ENCODE measurements at regions not wholly inside any gene's neighbourhood (a gene's known extent, or its start where the extent isn't known, plus 50 kb on each side); places are given as distances from the start of the nearest gene placed in this dataset.

DNA sequence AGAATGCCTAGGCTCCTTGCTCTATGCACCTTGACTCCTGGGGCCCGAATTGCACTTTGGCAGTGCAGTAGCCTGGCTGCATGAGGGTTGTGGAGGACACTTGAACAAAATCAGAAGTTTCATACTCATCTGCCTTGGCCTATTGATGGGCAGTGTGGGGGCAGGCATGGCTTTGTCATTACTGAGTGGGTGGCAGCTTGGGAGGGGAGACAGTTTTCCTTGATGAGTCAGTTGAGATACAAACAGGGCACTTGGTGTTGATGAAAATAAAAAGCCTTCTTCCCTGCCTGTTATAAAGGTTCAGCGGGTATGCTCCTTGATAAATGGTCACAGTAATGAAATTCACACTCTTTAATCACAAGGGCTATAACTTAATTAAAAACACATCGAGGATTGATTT lies 126.8 kb upstream of the MAMLD1 start:
- Histone ChIP-seq H3K4me2 (ENCODE audit: low read depth, low read length) (no peak overlapping the region), H4K20me1 (ENCODE audit: insufficient read depth, low read length) (no peaks in the 10 kb centered on the region), H3K9me3 (replicated peaks; ENCODE audit: insufficient read depth, low read length) (no peaks in the 10 kb centered on the region), H3K27ac (ENCODE audit: low read length) (no peak overlapping the region), H3K9me2 (replicated peaks; ENCODE audit: insufficient read depth, low read length) (no peaks in the 10 kb centered on the region), H3K9ac (ENCODE audit: low read length) (no peak overlapping the region), H3K4me3 (ENCODE audit: low read length) (no peak overlapping the region), H2AFZ (ENCODE audit: low read length) (no peak overlapping the region), H3K79me2 (ENCODE audit: low read length) (no peaks in the 10 kb centered on the region), H3F3A (ENCODE audit: insufficient read depth, low read length) (no peaks in the 10 kb centered on the region), H3K4me1 (ENCODE audit: low read length) (no peaks in the 10 kb centered on the region), H3K36me3 (replicated peaks; ENCODE audit: insufficient read depth, low read length) (no peaks in the 10 kb centered on the region), H3K27me3 (replicated peaks; ENCODE audit: insufficient read depth, low read length) (no peaks in the 10 kb centered on the region)
- no peak for TF ChIP-seq EZH2phosphoT487 (IDR thresholded peaks at IDR 0.05; ENCODE audit: low read length)
- no peak for TF ChIP-seq EZH2 (optimal IDR thresholded peaks at IDR 0.05; ENCODE audit: low read depth, low read length)
- TF ChIP-seq, protein P1, sequence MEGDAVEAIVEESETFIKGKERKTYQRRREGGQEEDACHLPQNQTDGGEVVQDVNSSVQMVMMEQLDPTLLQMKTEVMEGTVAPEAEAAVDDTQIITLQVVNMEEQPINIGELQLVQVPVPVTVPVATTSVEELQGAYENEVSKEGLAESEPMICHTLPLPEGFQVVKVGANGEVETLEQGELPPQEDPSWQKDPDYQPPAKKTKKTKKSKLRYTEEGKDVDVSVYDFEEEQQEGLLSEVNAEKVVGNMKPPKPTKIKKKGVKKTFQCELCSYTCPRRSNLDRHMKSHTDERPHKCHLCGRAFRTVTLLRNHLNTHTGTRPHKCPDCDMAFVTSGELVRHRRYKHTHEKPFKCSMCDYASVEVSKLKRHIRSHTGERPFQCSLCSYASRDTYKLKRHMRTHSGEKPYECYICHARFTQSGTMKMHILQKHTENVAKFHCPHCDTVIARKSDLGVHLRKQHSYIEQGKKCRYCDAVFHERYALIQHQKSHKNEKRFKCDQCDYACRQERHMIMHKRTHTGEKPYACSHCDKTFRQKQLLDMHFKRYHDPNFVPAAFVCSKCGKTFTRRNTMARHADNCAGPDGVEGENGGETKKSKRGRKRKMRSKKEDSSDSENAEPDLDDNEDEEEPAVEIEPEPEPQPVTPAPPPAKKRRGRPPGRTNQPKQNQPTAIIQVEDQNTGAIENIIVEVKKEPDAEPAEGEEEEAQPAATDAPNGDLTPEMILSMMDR (IDR thresholded peaks at IDR 0.05; ENCODE audit: low read length), result no peak
- DNase-seq, result no peak

DNA sequence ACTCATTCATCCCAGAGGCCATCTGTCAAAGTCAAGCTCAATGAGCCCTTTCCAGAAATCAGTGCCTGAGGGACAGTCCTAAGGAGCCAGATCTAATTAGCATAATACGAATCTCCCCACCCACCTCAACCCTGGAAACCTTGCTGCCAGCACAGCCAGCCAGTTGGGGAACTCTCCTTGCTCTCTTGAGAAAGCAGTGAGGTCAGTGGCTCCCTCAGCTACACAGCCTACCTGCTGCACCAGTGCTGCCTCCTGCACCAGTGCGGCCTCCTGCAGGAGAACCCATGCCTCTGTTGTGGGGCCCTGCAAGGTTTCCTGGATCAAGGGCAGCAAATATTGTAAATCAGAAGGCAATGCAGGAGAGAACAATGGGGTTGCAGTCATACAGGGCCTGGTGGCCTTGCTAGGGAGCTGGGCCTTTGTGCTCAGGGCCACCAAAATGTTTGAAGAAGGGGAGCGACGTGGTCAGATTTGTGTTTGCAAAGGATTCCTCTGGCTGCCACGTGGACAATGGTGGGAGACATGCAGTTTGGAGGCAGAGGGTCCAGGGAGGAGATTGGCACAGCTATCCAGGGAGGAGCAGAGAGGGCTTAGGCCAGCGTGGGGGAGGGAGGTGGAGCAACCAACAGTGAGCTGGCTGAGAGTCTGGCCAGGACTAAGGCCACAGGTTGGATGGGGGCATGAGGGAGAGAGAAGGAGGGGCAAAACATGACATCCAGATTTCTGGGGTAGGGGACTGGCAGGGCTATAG lies 124.3 kb upstream of the MAMLD1 start:
- Histone ChIP-seq H3K9ac (ENCODE audit: low read length) (no peak overlapping the region), H3K4me3 (ENCODE audit: low read length) (no peak overlapping the region), H4K20me1 (ENCODE audit: insufficient read depth, low read length) (no peaks in the 10 kb centered on the region), H3K27ac (ENCODE audit: low read length) (no peak overlapping the region), H3K9me2 (replicated peaks; ENCODE audit: insufficient read depth, low read length) (no peaks in the 10 kb centered on the region), H3K9me3 (replicated peaks; ENCODE audit: insufficient read depth, low read length) (no peaks in the 10 kb centered on the region), H3K4me2 (ENCODE audit: low read depth, low read length) (no peak overlapping the region), H2AFZ (ENCODE audit: low read length) (no peak overlapping the region), H3K36me3 (replicated peaks; ENCODE audit: insufficient read depth, low read length) (no peaks in the 10 kb centered on the region), H3K79me2 (ENCODE audit: low read length) (no peaks in the 10 kb centered on the region), H3K27me3 (replicated peaks; ENCODE audit: insufficient read depth, low read length) (no peaks in the 10 kb centered on the region), H3K4me1 (ENCODE audit: low read length) (no peaks in the 10 kb centered on the region), H3F3A (ENCODE audit: insufficient read depth, low read length) (no peaks in the 10 kb centered on the region)
- TF ChIP-seq EZH2 (optimal IDR thresholded peaks at IDR 0.05; ENCODE audit: low read depth, low read length) (no peak), EZH2phosphoT487 (IDR thresholded peaks at IDR 0.05; ENCODE audit: low read length) (no peak)
- TF ChIP-seq, protein P1 (IDR thresholded peaks at IDR 0.05; ENCODE audit: low read length), result no peak
- DNase-seq, result no peak

DNA sequence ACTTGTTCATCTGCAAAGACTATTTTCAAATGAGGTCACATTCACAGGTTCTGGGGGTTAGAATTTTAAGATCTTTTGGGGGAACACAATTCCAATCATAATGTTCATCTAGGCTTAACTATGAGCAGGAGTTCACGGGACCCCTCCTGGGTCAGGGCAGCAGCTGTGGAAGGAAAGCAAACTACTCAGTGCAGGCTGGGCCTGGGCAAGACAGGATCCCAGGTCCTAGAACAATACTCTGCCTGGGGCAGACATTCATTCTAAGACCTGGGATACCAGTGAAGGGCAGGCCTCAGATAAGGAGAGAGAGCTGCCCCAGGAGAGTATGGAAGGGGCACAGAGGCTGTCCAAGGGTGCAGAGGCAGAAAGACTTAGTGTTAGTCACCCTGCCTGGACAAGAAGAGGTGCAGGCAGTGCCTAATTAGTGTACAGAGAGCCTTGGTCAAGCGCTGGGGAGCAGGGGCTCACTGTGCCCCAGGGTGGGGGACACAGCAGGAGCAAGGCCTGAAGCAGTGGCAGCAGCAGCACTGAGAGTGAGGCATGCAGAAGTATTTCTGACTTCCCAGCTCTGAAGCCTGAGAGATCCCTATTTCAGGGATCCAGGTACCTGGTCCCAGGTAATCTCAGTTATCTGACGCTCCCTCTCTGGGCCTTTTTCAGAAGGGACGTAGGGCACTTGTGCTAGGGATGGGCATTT lies 123.0 kb upstream of the MAMLD1 start:
- no peaks in the 10 kb centered on the region for H3K79me2 ChIP-seq (ENCODE audit: low read length)
- no peak for TF ChIP-seq EZH2phosphoT487 (IDR thresholded peaks at IDR 0.05; ENCODE audit: low read length)
- TF ChIP-seq, protein P1 (IDR thresholded peaks at IDR 0.05; ENCODE audit: low read length), result no peak
- no peak for TF ChIP-seq EZH2 (optimal IDR thresholded peaks at IDR 0.05; ENCODE audit: low read depth, low read length)

More for the DNA sequence above, 123.0 kb upstream of the MAMLD1 start:
- Histone ChIP-seq H3K4me3 (ENCODE audit: low read length) (no peak overlapping the region), H3F3A (ENCODE audit: insufficient read depth, low read length) (no peaks in the 10 kb centered on the region), H3K9ac (ENCODE audit: low read length) (no peak overlapping the region), H2AFZ (ENCODE audit: low read length) (no peak overlapping the region), H4K20me1 (ENCODE audit: insufficient read depth, low read length) (no peaks in the 10 kb centered on the region), H3K36me3 (replicated peaks; ENCODE audit: insufficient read depth, low read length) (no peaks in the 10 kb centered on the region), H3K4me1 (ENCODE audit: low read length) (no peaks in the 10 kb centered on the region), H3K4me2 (ENCODE audit: low read depth, low read length) (no peak overlapping the region), H3K27ac (ENCODE audit: low read length) (no peak overlapping the region), H3K9me3 (replicated peaks; ENCODE audit: insufficient read depth, low read length) (no peaks in the 10 kb centered on the region), H3K27me3 (replicated peaks; ENCODE audit: insufficient read depth, low read length) (no peaks in the 10 kb centered on the region), H3K9me2 (replicated peaks; ENCODE audit: insufficient read depth, low read length) (no peaks in the 10 kb centered on the region)
- no peak for DNase-seq

Data from MM.1S (cell line).